SIG-M5 treated with dmso at 0.1 percent for 504 hours (cell line): ENCODE measurements at regions not wholly inside any gene's neighbourhood (a gene's known extent, or its start where the extent isn't known, plus 50 kb on each side); places are given as distances from the start of the nearest gene placed in this dataset.

Experiments used
- DNase-seq: peaks from one replicate; lab custom pipeline; 2025; ENCODE audit not compliant: unreplicated experiment; lab: John Stamatoyannopoulos, UW

DNA sequence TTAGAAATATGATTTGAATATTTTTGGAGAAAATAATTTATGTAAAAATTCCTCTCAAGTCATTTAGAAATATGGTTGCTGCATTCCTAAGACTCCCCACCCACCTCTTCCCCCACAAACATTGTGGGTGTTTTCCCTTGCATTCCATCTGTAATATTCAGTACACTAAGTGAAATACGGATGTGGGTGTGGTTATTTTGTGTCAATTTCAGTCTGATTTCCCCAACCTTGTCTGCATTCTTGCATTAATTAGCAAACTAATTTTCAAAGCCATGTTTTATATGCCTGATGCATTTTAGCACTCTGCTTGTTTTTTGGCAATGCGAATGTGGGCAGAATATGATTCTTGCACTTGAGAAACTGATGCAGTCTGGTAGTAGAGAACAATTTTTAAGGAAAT is 408.3 kb upstream of the RGMA start:
- no peak for DNase-seq

DNA sequence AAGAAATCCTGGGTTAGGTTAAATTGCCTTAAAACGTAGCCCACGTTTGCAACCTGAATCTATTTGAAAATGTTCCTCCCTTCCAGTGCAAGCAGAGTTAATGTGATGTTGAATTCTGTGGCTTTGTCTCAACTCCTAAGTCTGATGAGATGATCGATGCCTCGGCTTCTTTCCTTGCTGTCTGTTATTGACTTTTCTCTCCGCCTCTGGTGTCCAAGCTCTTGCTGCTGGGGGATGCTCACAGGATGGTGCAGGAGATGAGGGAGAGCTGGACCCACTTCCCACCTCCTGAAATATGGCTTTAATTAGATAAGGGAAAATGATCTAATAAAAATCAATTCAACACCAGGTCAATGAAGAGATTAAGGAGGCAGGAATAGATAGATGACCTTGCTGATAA is 407.9 kb upstream of the RGMA start:
- no peak for DNase-seq

DNA sequence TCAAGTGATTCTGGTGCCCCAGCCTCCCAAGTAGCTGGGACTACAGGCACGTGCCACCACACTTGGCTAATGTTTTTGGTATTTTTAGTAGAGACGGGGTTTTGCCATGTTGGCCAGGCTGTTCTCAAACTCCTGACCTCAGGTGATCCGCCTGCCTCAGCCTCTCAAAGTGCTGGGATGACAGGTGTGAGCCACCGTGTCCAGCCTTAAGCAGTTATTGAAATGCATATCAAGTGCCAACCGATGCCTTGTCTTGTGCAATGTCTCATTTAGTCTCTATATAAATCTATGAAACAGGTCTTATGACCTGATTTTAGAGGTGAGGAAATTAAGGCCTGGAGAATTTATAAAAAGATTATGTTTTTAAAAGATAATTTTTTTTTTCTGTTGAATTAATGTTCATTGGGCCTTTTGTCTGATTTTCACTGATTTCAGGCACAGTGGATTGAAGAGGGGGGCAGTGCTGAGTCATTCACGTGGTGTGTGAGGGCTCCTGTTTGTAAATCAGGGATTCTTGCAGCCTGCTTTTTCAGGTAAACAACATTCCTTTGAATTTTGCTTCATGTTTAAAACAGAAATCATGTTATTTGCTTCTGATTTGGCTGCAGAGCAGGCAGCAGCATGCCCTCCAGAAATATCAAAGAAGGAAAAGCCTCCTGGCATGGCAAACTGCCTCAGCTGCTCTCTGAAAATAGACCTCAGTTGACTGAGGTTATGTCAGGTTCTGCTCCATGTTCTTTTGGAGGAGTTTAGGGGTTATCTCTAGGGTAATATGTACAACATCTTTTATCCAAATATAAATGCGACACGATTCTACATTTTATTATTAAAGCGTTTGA is 407.0 kb upstream of the RGMA start:
- DNase-seq, result no peak

DNA sequence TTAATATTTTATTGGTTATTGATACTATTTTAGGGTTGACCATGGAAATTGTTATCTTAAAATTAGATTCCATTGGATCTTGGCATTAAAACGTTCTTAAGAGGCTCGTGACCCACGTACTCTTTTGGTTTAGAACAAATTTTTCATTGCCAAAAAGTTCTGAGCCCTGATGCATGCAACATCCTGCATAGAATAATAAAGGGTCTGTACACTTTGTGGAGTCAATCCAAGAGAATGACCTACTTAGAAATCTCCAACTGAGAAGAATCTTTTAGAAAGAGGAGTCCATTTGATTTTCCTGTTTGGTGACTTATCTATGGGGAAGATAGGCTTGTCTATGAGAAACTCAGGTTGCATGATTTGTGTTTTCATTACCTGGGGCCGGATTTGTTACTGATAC is 404.2 kb upstream of the RGMA start:
- DNase-seq, result no peak

DNA sequence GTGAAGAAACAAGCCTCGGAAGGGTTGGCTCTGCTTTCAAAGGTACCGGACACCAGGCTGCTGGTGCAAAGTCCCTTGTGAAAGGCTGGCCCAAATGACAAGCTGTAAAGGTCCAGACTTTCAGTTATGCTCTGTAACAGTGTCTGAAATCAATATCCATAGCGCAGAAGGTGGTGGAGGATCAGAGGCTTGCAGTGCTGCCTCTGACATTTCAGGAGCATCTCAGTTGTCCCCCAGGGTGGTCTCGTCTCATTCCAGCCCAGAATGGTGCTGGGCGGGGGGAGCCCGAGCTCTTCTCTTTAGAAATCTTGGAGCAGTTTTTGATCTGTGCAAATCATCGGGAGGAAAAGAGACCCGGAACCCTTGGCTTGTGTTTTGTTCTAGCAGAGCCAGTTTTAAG is 402.3 kb upstream of the RGMA start:
- DNase-seq, result no peak

DNA sequence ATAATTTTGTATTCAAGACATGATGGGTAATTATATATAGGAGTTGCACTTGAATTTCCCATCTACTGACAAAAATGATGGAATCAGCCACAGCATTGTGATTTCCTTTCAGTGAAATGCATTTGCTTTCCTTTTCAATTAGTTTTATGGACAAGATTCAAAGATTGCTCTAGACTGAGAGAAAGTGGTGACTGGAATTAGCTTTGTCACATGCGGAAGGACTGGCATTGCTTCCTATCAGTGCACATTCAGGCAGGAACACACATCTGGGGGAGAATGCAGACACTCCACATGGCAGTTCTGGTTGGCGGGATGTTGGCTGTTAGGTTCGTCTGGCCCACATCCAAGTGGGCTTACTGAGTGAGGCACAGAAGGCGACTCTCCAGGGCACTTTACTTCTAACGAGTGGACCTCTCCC is 399.3 kb upstream of the RGMA start:
- DNase-seq, result no peak

DNA sequence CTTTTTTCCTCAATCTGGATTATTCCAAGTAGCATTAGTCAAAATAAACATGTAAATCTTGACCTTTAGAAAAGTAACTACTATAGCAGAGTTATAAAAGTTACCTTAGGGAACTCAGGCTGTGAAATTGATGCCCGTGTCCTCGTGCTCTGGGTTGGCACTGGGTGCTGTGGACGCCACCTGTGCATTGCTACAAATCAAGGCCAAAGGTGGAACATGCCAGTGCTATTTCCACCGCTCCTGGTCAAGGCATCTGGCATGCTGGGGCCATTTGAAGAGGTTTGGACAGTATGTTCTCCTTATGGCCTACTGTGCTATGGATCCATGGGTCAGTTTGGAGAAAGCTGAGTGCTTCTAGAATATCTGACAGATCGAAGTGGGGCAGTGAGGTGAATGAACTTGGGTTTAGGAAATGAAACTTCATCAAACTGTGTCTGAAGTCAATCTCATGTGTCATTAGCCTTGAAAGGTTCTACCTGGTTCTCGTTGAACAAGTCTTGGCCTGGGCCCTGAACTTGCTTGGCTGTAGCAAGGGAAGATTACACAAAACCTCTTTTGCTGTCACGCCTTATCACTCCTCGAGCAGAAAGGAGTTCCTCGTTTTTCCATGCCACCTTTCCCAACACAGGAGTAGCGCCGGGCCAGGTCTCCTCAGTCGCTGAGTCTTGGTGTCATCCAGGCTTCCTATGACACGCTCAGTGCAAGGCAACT is 397.6 kb upstream of the RGMA start:
- DNase-seq, result no peak

DNA sequence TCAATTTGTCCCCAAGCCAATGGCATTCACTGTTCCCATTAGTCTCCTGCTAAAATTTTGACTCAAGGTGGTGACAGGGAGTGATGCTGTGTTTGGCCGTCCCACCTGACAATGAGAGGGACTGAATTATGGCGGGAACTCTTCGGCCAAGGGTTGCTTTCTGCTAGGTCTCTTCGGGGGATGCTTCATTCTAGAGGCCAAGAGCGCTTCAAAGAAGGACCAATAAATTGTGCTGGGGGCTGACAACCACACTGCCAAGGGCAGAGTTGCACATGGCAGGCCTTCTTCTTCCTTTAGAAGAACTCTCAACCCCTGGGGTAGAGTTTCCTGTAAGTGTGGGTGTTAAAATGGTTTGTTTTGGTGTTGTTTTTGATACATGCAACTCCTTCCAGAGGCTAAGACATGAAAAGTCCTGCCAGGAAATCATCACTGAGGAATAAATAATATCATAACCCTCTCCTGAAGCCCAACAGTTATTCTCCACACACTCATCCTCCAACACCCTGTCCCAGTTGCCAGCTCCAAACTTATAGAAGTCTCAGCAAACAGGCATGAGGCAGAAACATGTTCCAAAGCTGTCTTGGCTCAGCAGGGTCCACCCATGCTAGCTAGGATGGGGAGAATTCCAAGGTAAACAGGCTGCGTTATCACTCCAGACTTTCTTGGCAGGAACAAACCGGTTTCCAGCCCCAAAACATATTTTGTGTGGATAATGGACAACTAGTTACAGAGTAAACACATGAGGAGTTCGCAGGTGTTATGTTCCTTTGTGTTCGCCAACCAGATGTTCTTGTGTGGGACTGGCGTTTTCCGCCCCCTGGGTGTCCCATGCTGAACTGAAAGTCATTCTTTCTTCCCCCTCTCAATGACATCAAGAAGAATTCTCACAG is 396.7 kb upstream of the RGMA start:
- no peak for DNase-seq

DNA sequence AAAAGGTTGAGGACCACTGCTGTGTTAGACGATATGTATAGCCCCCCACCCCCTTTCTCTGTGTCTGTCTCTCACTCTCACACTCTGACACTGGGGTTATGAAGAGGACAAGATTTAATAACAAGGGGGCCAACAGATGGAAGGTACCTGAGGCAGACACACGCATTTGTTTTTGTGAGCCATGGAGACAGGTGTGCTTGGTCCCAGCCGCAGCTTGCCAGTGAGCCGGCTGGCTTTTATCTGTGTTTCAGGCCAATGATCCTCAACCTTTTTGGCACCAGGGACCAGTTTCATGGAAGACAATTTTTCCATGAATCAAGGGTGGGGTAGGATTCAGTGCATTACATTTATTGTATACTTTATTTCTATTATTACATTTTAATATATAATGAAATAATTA is 394.9 kb upstream of the RGMA start:
- DNase-seq, result no peak

DNA sequence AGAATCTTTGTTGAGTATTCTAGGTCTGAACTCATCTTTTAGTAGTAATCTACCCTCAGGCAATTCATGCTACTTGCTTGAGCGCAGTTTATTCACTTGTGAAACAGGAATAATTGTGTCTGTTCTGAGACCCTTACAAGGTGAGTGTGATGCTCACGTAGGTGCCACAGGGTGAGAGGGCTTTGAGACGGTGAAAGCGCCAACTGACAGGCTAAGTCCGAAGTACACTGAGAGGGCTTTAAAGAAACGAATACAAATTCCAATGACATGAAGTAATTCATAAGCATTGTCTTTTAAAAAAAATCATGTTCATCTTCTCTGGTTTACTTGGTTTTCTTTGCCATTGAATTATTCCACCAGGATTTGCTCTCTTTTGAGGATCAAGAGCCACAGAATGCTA is 393.7 kb upstream of the RGMA start:
- DNase-seq, result no peak

DNA sequence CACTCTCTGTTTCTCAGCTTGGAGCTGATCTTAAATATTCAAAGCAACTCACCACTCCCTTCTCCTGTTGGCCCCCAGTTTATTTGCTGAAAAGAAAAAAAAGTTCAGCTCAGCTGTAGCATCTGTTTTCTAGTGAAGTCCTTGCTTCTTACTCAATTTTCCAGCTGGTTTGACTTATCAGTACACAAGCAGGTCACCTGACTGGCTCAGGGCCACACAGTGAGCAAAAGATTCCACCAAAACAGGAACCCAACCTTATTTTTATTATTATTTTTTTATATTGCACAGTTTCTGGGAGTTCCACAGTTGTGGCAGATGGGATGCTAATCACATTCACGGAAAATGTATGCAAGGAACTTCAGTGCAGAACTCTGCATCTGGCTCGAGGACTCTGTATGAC is 390.7 kb upstream of the RGMA start:
- DNase-seq, result no peak

DNA sequence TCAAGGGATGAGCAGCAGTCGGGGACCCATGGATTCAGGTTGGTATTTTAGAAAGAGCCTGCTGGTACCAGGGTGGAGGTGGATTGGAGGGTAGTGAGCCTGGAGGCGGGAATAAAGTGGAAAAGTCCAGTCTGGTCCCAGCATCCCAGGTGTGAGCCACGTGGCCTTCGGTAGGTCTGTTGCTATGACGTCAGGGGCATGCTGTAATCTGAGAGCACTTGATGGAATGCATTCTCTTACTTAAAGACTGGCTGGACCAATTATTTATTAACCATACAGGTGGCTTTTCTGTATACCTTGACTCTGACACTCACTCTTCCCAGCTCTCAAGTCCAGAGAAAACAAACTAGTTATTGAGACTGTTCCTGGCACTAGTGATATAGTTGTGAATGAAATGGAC is 389.9 kb upstream of the RGMA start:
- DNase-seq, result no peak

DNA sequence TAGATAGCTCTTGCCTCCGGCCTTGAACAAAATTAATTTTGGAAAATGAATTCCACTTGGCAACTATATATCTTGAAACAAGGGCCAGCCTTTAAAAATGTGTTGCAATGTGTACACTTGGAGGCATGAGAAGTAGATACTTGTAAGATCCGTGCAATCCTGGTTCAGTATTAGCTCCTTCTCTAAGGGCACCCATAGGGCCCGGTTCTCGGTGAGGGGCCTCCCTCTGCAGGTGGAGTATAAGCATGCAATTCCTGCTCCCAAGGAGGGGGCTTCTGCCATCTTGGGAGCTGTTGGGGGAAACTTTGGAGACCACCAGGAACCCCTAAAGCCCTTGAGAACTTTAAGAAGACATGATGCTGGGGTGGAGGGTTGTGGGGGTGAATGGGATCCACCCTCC is 388.7 kb upstream of the RGMA start:
- no peak for DNase-seq

DNA sequence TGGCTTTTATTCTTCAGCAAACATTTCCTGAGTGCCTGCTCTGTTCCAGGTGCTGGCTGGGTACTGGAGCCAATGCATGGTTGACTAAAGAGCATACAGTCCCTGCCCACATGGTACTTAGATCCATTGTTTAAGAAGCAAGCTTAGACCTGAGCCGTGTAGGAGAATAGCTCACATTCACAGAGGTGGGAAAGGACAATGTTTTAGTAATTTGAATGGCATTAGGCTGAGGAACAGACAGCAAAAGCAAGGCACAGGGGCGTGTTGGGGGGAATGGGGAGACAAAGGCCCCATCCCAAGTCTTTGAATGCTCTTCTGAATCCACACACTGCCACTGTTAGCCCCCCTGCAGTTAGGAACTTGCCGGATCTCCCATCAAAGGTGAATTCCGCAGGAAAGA is 388.2 kb upstream of the RGMA start:
- DNase-seq, result no peak

DNA sequence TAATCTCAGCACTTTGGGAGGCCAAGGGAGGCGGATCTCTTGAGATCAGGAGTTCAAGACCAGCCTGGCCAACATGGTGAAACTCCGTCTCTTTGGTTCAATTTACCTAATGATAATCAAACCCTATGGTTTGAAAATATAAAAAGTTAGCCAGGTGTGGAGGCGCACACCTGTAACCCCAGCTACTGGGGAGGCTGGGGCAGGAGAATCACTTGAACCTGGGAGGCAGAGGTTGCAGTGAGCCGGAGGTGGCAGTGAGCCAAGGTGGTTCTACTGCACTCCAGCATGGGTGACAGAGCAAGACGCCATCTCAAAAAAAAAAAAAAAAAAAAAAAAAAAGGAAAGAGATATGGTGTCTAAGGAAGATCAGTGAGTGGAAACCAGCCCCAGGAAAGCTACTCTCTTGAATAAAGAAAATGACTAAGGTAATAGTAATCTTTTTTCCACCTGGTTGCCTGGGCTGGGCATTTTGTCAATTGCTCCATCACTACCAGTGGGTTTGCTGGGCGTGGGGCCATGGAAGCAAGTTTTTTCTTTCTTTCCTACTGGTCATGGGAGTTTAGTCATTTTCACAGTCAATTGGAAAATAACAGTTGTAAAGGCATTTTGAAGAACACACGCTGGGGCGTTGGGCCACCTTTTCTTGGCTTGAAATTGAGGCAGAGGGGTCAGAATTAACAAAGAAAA is 387.6 kb upstream of the RGMA start:
- no peak for DNase-seq

DNA sequence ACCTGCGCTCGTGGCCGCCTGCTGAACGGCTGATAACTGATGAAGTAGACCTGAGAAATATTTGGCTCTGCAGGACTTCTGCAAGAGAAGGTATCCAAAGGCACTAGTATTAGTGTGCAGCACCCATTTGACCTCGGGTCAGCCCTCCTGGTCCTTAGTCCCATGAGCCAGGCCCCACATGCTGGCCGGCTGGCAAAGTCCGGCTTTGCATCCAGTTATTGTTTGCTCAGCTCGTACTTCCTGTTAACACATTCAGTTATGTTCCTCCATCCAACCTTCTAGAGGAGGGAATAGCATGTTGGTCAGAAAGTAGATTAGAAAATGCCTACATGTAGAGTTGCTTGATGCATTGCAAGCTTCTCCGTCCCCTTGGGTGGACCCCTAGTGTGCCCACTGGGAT is 385.7 kb upstream of the RGMA start:
- DNase-seq, result no peak

DNA sequence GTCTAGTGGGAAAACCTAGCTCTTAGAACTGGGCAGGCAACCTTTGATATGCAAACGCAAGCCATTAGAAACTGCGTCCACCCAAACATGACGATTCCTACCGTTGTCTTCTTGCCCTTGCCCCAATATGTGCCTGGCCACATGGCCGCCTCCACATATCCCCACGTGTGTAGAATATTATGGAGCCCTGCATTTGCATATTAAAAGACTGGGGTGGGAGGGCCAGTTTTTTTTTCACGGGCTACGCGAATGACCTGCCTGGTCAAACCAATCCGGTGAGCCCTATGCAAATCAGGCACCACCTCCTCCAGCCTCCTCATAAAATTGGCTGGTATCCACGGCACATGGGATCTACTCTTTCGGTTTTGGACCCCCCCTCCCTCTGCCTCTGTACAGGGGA is 381.0 kb upstream of the RGMA start:
- DNase-seq, result no peak

DNA sequence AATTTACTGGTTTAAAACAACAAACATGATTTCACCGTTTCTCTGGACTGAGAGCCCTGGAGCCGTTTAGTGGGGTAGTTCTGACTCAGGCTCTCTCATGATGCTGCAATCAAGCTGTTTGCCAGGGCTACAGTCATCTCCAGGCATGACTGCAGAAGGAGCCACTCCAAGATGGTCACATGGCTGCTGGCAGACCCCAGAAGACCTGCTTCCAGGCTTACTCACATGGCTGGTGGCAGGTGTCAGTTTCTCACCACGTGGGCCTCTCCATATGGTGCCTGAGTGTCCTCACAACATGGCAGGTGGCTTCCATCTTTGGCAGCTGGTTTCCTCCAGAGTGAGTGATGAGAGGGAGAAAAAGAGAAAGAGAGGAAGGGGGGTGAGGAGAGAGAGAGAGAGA is 378.3 kb upstream of the RGMA start:
- no peak for DNase-seq

DNA sequence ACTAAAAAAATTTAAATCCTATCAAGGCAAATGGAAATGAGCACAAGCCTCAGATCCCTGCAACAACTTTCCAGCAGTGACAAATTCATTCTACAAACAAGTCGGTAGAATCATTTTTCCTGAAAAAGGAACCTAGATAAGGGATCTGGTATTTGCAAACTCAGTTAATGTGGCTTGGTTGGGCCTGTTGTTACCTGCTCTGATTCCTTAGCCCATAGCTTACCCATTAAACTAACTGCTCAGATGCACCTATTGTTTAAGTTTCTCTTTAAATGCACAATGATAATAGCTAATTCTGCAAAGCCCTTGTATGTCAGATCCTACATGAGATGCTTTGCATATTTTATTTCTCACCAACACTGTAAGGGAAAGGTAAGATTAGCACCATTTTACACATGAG is 377.4 kb upstream of the RGMA start:
- DNase-seq, result no peak

DNA sequence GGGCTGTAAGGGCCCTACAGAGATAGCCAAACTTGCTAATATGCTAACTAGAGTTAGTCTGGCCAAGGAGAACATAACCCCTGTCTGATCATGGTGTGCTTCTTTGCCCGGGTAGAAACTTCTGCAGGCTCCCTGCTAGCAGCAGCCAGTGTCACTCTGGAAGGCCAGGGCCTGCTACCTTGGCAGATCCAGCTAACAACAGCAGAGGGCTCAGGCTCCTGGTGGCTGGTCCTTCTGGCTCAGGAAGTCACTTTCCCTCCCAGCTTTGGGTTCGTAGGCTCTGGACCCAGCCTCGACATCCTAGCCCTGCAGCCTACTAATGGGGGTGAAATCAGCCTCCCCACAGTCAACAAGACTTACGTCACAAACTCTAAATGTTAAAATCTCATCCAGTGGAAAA is 373.7 kb upstream of the RGMA start:
- no peak for DNase-seq

DNA sequence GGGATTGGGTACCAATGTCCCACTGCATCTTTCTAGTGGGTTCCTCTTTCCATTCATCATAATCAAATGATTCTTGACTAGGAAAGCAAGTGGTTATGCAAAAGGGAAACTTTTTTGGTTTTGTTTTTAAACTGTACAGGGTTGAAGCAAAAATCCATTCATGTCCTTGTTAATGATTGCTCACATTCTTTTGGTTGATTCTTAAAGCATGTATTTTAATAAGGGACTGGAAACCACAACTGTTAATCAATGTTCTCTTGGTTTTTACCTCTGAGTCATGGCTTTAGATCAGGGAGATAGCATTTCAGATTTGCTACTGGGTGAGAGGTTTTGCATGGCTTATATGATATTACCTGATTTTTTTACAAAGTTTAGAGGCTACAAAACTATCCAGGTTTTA is 371.7 kb upstream of the RGMA start:
- no peak for DNase-seq
